HG02642 (cell line): ENCODE measurements at regions not wholly inside any gene's neighbourhood (a gene's known extent, or its start where the extent isn't known, plus 50 kb on each side); places are given as distances from the start of the nearest gene placed in this dataset.
A peak's percentile ranks its signal among the peaks of the same experiment; 100 is the strongest.

ENCODE experiments used
- ATAC-seq: cut with Tn5 transposase; IDR thresholded peaks from one replicate; pipeline ENCODE4 v1.9.1; 2021; ENCODE audit warnings: mild to moderate bottlenecking; ENCODE audit not compliant: unreplicated experiment, poor library complexity

DNA sequence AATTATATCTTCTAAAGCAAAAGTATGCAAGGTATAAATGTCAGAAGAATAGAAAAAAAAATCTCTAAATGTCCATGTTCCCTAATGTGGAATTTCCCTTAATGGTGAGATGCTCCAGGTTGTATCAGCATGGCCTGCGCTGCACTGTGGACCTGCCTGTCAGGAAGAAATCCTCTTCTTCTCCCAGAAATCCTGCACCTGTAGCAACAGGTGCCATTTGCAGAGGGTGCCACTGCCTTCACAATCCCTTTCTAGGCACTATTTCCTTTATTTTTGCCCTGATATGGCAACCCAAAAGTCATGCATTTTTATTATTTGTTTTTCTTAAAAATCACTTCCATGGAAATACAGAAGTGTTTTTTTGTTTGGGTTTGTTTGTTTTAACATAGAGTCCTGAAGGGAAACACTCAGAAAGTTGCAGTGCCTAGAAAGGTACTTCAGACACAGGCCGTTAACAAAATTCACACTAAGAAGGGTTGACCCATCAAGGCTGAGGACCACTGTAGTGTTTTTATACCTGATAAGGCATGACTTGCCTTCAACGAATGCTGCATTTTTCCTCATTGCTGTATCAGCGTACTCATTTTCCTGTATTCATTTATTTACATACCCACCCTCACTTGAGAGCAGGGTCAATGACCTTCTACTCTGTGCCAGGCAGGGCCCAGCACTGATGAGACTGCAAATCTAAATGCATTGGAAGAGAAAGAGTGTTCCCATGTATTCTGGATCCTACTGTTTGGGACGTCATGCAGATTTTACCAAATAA, 177.8 kb downstream of the SNX18 start:
- ATAC-seq, result no peak

DNA sequence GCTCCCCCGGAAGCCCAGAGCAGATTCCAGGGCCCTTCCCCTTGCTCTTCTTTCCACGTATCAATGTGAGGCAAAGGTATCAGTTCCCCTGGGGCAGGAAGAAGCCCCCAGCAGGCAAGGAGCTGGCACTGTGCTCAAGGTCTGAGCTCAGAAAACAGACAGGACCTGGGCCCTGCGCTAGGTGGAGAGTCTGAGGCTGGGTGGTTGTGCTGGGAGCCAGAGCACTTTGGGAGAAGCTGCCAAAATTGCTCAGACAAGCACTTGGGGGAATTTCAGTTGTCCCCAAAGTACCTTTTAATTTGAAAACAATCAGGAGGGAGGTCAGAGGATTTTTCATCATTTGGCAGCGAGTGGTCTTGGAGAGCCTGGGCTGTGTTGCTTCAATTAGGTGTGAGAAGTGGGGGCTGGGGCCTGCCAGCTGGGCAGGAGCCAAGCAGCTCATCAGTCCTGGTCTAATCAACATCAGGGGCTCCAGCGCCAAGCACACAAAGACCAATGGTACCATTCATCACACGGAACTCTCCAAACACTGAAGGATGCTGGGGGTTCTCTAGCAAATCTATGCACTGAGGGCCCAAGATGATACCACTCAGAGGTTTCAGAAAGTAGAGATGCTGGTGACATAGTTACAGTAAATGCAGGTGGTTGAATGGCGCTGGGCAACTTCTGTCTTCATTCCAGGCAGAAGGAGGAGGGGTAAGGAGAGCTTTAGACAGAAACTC, 176.5 kb downstream of the SNX18 start:
- no peak for ATAC-seq

DNA sequence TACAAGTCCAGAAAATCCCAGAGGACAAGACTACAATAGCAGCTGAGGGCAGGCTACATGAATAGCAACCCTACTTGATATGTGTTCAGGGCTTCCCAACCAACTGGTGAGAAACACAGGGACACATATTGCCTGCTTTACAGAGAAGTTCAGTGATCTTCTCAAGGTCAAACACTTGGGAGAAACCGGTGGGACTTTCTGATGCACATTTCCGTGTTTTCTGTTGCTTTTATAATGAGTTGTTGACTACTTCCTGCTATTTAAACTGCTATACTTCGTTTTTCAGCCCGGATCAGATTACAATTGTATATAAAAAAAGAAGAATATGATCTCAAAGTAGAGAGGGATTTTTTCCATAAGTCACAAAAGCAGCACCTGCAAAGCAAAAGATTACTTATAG, 175.1 kb downstream of the SNX18 start:
- ATAC-seq, result no peak

DNA sequence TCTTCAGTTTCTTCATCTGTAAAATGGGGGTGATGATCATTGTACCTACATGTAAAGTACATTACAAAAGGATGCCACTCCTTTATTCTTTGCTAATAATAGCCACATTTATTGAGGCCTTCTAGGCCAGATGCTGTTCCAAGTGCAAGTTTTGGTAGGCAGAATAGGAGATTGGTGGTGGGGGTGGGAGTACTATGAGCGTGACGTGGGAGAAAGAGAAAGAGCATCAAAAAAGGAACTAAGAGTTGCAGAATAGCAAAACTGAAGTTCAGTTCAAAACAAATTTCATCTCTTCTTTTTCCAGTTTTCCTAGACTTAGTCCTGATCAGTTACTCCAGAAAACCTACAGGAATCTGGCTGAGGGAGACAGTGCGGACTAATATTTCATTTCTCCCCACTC, 174.1 kb downstream of the SNX18 start:
- no peak for ATAC-seq

DNA sequence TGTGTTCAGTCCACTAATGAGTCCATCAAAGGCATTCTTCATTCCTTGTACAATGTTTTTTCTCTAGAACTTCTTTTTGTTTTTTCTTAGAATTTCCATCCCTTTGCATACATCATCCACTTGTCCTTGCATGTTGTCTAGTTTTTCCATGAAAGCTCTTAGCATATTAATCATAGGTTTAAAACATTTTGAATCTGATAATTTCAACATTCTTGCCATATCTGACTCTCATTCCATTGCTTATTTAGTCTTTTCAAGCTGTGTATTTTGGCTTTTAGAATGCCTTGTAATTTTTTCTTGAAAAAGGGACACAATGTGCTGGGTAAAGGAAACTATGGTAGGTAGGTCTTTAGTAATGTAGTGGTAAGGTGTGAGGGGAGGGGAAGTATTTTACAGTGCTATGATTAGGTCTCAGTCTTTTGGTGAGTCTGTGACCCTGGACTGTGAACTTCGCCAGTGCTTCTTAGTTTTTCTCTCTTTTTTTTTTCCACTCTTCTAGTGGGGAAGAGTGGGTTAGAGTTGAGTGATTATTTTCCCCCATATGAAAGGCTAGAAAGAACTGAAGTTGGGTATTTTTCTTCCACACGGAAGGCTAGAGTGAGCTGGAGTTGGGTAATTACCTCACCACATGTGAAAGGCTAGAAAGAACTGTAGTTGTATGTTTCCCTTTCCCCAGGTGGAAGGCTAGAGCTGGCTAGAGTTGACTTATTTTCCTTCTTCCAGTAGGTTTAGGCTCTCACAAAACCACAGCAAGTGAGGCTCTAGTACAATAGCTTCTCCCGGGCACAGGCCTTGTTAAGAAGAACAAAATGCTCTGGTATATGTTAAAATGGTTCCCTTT, 172.1 kb downstream of the SNX18 start:
- no peak for ATAC-seq

DNA sequence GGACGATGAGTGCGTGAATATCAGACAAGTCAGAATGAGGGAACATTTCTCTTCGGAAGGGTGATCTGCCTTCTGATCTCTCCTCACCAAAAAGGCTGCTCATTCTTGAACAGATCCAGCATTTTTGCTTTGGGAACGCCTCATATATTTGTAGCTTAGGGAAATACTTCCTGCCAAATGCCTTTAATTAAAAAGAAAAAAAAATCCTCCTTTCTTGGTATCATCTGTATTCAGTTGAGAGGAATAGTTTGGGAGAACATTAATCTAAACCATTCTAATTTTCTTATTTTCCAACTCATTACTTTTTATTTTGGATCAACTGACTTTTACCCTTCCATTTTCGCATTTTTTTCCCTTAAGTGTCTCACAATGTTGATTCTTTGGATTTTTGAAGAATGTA, 163.4 kb downstream of the SNX18 start:
- no peak for ATAC-seq

DNA sequence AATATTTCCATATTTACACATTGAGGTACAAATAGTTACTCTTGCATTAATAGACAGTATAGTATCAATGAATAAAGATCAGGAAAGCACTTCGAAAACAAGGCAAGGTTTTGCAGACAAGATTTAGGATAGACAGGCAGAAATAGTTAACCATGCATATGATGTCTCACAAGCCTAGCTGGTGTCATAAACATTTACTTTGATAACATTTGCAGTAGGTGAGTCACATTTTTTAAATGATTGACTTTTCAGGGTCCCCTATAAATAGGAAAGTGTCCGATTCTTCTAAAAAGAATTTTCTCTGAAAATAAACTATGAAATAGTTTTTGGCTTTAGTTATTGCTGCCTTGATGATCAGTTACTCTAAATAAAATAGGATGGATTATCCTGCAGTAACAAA, 162.1 kb downstream of the SNX18 start:
- ATAC-seq, result no peak

DNA sequence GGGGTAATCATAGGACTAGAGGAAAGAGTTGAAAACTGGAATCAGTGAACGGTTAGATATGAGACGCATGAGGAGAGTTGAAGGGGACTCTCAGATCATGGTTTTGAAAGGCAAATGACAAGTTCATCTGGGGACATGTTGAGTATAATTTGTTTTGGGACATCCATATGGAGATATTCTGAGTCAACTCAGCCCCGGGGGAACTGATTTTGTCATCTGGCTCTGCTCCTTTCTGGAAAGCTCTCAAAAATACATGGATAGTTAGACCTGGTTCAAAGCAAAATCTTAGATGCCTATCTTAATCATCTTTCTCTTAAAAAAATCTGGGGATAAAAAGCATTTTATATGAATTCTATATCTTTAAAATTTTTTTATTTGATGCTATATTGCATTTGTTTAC, 161.2 kb downstream of the SNX18 start:
- no peak for ATAC-seq

DNA sequence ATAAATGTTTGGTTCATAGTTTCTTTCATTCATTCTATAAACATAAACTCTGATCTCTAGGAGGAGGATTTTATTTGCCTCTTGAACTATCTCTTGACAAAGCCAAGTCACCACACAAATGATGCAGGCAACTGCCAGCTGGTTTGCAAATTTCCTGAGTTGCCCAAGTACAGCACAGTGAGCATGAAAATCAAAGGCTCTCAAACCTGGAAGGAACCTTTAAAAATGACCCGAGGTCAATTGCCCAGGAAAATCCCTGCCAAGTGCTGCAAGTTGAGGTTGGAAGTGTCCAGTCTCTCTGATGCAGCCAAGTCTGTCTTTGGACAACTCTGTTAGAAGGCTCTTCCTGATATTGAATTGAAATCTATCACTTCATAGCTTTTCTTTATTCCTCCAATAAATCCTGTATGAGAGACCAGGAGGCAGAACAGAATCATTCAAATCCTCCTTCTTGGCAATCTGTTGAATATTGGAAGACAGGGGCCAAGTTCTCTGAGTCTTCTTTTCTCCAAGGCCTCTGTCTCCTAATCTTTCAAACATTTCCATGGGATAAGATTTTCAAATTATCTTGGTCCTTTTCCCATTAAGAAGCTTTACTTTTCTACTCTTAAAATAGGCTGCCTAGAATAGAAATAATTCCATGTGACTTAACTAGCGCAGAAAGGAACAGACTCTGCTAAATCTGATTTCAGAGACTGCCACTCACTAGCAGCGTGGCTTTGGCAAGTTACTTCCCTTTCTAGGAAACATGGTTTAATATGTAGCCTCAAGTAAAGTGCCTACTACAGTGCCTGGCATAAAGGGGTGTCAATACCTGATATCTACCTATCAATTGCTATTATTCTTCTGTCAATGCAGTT, 159.2 kb downstream of the SNX18 start:
- ATAC-seq, result no peak

DNA sequence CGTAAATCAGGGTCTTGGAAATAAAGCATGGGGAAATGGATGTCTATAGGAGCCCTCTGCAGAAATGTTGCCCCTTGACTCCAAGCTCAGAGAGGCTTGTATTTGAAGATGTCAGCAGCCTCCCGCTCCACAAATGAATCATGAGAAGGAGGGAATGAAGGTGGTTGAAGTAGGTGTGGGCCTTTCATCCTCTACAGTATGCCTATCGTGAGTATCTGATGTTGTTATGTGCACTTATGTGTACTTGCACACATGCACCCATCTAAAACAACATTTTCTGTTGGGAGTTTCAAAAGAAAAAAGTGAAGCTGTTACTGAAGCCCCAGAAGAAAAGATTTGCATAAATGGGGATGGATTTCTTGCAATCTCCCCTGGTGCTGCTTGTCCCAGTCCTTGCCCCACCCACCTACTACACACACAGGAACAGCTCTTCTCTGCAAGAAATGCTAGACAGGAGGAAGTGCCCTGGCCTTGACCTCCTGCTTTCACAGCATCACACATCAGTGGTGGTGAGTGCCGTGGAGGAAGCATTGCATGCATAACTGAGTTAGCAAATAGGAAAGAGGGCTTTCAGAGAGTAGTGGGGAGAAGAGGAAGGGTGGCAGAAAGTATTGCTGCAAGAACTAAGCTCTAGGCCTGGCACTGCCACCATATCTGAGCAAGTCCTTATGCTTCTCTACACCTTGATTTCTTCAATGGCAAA, 156.1 kb downstream of the SNX18 start:
- peak; percentile 63 for ATAC-seq

DNA sequence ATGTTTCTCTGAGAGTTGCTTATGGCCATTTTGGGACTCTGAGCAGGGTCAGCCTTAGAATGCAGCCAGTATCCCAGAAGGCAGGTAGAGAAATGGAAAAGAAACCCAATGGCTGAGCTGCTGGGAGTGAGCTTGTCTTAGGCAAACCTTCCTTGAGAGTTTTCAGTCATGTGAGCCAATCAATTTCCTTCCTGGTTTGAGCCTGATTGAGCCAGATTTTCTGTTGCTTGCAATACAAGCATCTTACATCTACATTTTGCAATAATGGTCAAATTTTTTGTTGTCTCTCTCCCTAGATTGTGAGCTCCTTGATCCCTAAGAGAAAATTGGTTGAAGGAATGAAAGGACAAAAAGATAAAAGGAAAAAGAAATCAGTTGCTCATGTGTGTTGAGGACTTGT, 155.3 kb downstream of the SNX18 start:
- no peak for ATAC-seq

DNA sequence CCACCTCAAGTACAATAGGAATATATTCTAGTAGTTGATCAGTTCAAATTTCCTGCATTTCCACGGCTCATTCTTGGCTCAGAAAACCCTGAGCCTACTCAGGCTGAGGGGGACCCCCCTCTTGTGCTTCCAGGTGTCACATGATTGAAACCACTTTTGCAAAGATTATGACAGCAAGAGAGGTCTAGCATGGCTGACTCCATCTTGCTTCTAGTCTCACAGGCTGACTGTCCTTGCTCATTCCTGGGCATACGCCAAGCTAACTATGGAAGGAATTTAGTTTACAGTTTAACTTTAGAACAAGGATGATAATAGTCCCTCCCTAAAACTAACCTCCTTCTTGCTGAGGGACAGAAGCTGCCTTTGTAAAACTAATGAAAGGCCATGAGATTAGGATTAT, 154.1 kb downstream of the SNX18 start:
- ATAC-seq, result no peak

DNA sequence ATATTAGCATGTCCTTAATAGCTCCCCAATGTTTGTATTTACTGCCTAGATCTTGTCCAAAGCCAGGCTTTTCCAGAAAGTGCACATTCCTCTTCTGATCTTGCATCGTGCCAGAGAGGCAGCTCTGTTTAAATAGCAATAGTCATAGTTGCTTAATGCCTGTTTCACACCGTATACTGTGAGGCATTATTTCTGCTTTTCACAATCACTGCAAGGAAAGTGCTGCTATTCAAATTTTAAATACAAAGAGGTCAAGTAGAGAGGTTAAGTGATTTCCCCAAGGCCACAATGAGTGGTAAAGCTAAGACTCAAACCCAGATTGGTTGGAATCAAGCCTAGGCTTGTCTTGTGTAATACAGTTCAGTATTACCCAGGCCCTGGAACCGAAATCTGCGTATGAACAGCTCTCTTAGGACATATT, 153.6 kb downstream of the SNX18 start:
- ATAC-seq, result no peak

DNA sequence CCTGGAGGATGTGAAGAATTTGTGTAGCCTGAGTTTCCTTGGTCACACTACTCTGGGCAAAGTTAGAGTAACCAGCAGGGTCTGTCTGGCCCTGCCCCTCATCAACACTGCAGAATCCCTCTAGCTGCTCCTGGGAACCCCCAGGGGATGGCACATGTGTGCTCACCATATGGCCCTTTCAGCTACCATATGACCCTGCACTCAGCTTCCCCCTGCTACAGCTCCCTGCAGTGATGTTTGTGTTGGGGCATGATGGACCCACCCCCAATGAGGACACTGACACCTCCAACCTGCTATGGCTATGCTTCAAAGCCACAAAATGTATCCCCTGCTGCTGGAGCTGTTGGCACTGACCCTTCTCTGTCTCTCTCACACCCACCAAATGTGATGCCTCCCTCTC, 152.7 kb downstream of the SNX18 start:
- ATAC-seq, result no peak

DNA sequence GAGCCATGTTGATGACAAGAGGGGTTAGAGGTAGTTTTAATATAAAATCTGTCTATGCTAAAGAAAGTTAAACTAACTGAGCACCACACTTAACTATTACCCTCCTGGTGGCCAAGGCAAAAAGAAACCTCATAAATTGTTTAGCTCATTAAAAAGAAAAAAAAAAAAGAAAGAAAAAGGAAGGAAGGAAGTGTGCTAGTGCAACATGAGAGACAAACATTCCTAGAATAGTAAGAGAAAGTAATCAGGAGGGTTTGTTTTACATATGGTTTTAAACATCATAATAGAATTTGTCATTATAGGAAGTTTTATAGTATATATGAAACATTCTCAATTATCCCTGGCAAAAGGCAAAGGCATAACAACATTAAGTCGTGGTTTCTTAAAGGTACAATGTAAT, 152.3 kb downstream of the SNX18 start:
- no peak for ATAC-seq

DNA sequence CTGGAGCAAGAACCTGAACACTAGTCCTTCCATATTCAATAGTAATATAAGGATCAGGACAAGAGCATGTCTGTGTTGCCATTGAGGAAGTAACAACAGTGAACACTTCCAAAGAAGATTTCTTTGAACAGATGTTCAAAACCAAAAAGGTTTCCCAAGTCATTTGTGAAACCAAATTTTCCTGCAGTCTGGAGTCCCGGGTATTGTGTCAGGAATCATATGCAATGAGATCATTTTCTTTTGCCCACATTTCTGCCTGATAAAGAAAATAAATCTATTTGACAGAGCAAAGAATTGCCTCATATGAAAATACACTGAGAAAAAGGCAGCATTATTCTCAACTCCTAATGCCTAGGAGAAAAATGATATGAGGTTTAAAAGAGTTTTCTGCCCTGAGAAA, 151.7 kb downstream of the SNX18 start:
- no peak for ATAC-seq

DNA sequence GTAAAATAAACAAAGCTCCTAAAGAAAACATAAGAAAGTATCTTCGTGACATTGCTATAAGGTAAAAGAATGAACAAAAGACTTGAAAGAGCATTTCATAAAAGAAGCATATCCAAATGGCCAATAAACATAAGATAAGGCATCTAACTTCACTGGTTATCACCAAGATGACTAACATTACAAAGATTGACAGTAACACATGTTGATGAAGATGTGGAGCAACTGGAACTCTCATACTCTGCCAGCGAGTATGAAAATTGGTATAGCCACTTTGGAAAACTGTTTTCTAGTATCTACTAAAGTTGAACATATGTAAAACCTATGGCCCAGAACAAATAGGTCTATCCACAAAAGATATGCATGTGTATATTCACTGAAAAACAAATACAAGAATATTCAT, 150.5 kb downstream of the SNX18 start:
- no peak for ATAC-seq

DNA sequence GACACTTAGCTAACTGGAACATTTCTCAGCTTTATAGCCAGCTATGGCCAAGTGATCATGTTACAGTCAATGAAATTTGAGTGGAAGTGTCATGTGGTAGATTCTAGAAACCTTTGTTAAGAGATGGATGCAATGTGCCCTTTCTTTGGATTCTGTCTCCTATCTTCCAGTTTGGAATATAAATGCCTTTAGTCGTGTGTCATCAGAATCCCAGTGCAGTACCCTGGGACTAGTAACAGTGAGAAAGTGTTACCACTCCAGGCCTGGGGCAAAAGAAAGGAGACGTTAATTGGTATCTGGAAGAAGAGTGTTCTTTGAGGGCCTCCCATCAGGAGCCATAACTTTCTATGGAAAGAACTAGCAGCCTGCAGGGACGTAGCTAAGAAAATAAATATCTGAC, 149.6 kb downstream of the SNX18 start:
- no peak for ATAC-seq

DNA sequence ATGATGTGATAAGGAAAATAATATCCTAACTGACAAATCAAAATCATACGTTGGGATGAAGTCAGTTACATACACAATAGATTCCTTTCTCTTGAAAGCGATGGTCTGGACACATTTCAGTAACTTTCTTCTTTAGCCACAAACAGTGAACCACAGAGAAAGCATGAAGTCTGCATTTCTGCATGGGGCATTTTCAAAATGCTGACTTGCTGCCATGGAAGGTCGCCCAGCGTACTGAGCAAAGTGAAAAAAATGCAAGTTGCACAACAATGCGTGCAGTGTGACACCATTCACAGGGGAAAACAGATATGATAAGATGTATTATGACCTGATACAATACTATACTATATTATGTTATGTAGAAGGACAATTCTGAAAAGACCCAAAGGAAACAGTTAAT, 146.3 kb downstream of the SNX18 start:
- ATAC-seq, result no peak

DNA sequence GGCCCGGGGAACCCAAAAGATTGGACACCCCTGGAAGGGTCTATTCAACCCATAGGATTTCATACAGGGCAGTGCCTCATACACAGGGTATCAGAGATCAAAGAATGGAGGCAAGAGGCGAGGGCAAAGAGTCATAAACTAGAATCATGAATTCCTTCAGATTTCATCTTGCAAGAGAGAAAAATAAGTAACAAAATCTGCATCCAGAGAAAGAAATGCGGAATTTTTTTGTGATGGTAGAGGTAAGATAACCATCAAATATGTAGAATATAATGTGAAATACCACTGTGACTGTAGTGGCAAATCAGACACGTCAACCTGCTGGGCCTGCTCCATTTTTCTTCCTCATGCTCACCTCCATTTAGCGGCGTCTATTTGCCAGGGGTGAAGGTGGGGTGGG, 143.6 kb downstream of the SNX18 start:
- ATAC-seq, result no peak
